K562 (cell line): ENCODE measurements at regions not wholly inside any gene's neighbourhood (a gene's known extent, or its start where the extent isn't known, plus 50 kb on each side); places are given as distances from the start of the nearest gene placed in this dataset.

Experiments
- ATAC-seq: fragments of 200-7000 bp; cut with Tn5 transposase; 3 replicates; pipeline ENCODE4 v1.9.1; 2020; ENCODE audit warnings: moderate library complexity
- BruUV-seq: library from RNA; stranded (reverse); fragments of 400-500 nt; replicated peaks from 2 replicates; lab custom pipeline; 2021; lab: Mats Ljungman, UMichigan
- CTCF ChIA-PET: fragments of 300-600 bp; formaldehyde crosslinking; extraction: SDS; loops from one replicate; lab custom pipeline; 2021; ENCODE audit warnings: low intra/inter-chr PET ratio; lab: Yijun Ruan, JAX
- POLR2A ChIA-PET: fragments of 300-600, 350-650 bp; sonication (Branson Sonifier 250); formaldehyde crosslinking; extraction: SDS; loops from one replicate; lab custom pipeline; 2021; ENCODE audit warnings: antibody characterized with exemption, inconsistent platforms; lab: Yijun Ruan, JAX
- DNase-seq, 4 experiments: peaks; one replicate each; pipeline versions ENCODE4 v3.0.0 to v3.0.0-alpha.2; 2011 to 2018; ENCODE audit warnings: low spot score in 3 of 4, mixed read lengths in 3 of 4; ENCODE audit errors: extremely low read depth in 1 of 4
- FAIRE-seq: peaks from 2 replicates; lab custom pipeline; 2011; peaks lifted over from hg19 to GRCh38; lab: Jason Lieb, UNC
- H2AFZ ChIP-seq: 2 replicates; pipeline ENCODE4 v1.6.0; 2011; ENCODE audit warnings: low read depth, low read length, control low read depth, inconsistent platforms
- H3K27ac ChIP-seq: fragments of 200-600 bp; 3 replicates; pipeline ENCODE4 v1.8.0; 2011; ENCODE audit warnings: low read depth, mild to moderate bottlenecking, control low read depth, inconsistent platforms, low read length, moderate library complexity, mixed read lengths; ENCODE audit errors: extremely low read depth
- H3K27me3 ChIP-seq, 2 experiments: fragments of 300-600 bp in 1 of 2; 2 replicates in 1 of 2; 3 replicates in 1 of 2; pipeline versions ENCODE4 v1.6.0 to v1.8.0; 2011; ENCODE audit warnings: inconsistent platforms in 2 of 2, low read length in 2 of 2, mild to moderate bottlenecking in 1 of 2, mixed read lengths in 1 of 2, moderate library complexity in 1 of 2; ENCODE audit not compliant: control insufficient read depth in 2 of 2, insufficient read depth in 2 of 2
- H3K36me3 ChIP-seq: fragments of 300-600 bp; 3 replicates; pipeline ENCODE4 v1.8.0; 2011; ENCODE audit warnings: mild to moderate bottlenecking, low read length, inconsistent platforms; ENCODE audit not compliant: control insufficient read depth, insufficient read depth
- H3K4me1 ChIP-seq, 2 experiments: fragments of 200-600 bp in 1 of 2; replicated peaks in 1 of 2; 2 replicates in 1 of 2; 3 replicates in 1 of 2; pipeline versions ENCODE4 v1.5.1 to v1.8.0; 2011; ENCODE audit warnings: inconsistent platforms in 2 of 2, low read length in 2 of 2, mild to moderate bottlenecking in 1 of 2, mixed read lengths in 1 of 2, moderate library complexity in 1 of 2; ENCODE audit not compliant: control insufficient read depth in 2 of 2, insufficient read depth in 2 of 2
- H3K4me2 ChIP-seq: 2 replicates; pipeline ENCODE4 v1.6.1; 2011; ENCODE audit warnings: low read length, control low read depth, inconsistent platforms, mixed read lengths; ENCODE audit not compliant: insufficient read depth
- H3K4me3 ChIP-seq: fragments of 200-600 bp; sonication (generic), shearing (Covaris generic); 2 replicates; pipeline ENCODE4 v1.5.1; 2016; ENCODE audit warnings: control low read depth, inconsistent platforms
- H3K79me2 ChIP-seq: fragments of 200-600 bp; 3 replicates; pipeline ENCODE4 v1.8.0; 2011; ENCODE audit warnings: low read length, inconsistent platforms; ENCODE audit not compliant: control insufficient read depth, insufficient read depth
- H3K9ac ChIP-seq, 2 experiments: 2 replicates each; pipeline versions ENCODE4 v1.6.0 to v1.6.1; 2011; ENCODE audit warnings: low read depth in 2 of 2, low read length in 2 of 2, control low read depth in 1 of 2, inconsistent platforms in 1 of 2, mild to moderate bottlenecking in 1 of 2, mixed read lengths in 1 of 2; ENCODE audit not compliant: insufficient read depth in 1 of 2
- H3K9me1 ChIP-seq: one replicate; pipeline ENCODE4 v1.6.0; 2011; ENCODE audit warnings: inconsistent platforms, mild to moderate bottlenecking, low read length, moderate library complexity; ENCODE audit not compliant: control insufficient read depth, insufficient read depth
- H3K9me3 ChIP-seq: replicated peaks from 2 replicates; pipeline ENCODE4 v1.5.1; 2011; ENCODE audit warnings: low read depth, low read length, inconsistent platforms; ENCODE audit not compliant: control insufficient read depth, insufficient read depth
- H4K20me1 ChIP-seq: replicated peaks from 2 replicates; pipeline ENCODE4 v1.6.1; 2011; ENCODE audit warnings: low read length, inconsistent platforms, mixed read lengths; ENCODE audit not compliant: control insufficient read depth, insufficient read depth
- BHLHE40 ChIP-seq: IDR thresholded peaks from 2 replicates; pipeline ENCODE4 v1.6.1; 2011; ENCODE audit warnings: low read length, improper control_type of control experiment
- CHD2 ChIP-seq: IDR thresholded peaks from 2 replicates; pipeline ENCODE4 v1.6.1; 2011; ENCODE audit warnings: low read depth, low read length
- GTF2B ChIP-seq: IDR thresholded peaks from 2 replicates; pipeline ENCODE4 v1.6.1; 2011; ENCODE audit not compliant: insufficient read length; ENCODE audit errors: extremely low read depth
- HDAC3 ChIP-seq: fragments of 450-650 bp; IDR thresholded peaks from 2 replicates; pipeline ENCODE4 v1.6.1; 2018; ENCODE audit warnings: borderline replicate concordance, mild to moderate bottlenecking, moderate library complexity; ENCODE audit not compliant: partially characterized antibody
- MLX ChIP-seq, 2 experiments: fragments of 450-650 bp in 1 of 2; sonication (generic) in 1 of 2; formaldehyde crosslinking; conservative IDR thresholded peaks; 2 replicates each; pipeline versions ENCODE4 v1.4.0 to v1.8.1; 2020 to 2022; ENCODE audit warnings: mild to moderate bottlenecking in 1 of 2, missing genetic modification reagents in 1 of 2
- MYC ChIP-seq, 2 experiments: fragments of 250-450 bp in 1 of 2; sonication (Bioruptor Pico) in 1 of 2; IDR thresholded peaks; 2 replicates each; pipeline versions ENCODE4 v1.5.1 to v1.6.1; 2012 to 2021; ENCODE audit warnings: low read depth in 2 of 2, borderline replicate concordance in 1 of 2, improper control_type of control experiment in 1 of 2, low read length in 1 of 2, mild to moderate bottlenecking in 1 of 2, moderate library complexity in 1 of 2
- NCOA6 ChIP-seq: fragments of 450-650 bp; IDR thresholded peaks from 2 replicates; pipeline ENCODE4 v1.6.1; 2017; ENCODE audit warnings: mild to moderate bottlenecking
- NFE2L1 ChIP-seq: fragments of 450-650 bp; IDR thresholded peaks from 2 replicates; pipeline ENCODE4 v1.6.1; 2016; ENCODE audit warnings: missing genetic modification characterization, low read depth, mild to moderate bottlenecking, missing compliant biosample characterization, moderate library complexity, borderline replicate concordance
- POLR3G ChIP-seq: IDR thresholded peaks from 2 replicates; pipeline ENCODE4 v1.6.1; 2011; ENCODE audit not compliant: insufficient read length, insufficient replicate concordance; ENCODE audit errors: extremely low read depth
- TCF7L2 ChIP-seq: fragments of 150-350 bp; IDR thresholded peaks from 2 replicates; pipeline ENCODE4 v1.6.1; 2016; ENCODE audit warnings: low read depth, mild to moderate bottlenecking, low read length, moderate library complexity
- THRAP3 ChIP-seq: fragments of 450-650 bp; IDR thresholded peaks from 2 replicates; pipeline ENCODE4 v1.6.1; 2016; ENCODE audit warnings: mild to moderate bottlenecking, inconsistent platforms, borderline replicate concordance
- ZFP36 ChIP-seq: fragments of 150-350 bp; IDR thresholded peaks from 2 replicates; pipeline ENCODE4 v1.6.1; 2018; ENCODE audit warnings: low read length, low read depth; ENCODE audit not compliant: partially characterized antibody
- ZNF395 ChIP-seq: fragments of 200-800 bp; sonication (Bioruptor generic); IDR thresholded peaks from 2 replicates; pipeline ENCODE4 v1.6.1; 2017; ENCODE audit warnings: missing genetic modification characterization, missing compliant biosample characterization
- WGBS: fragments of 100-300 bp; shearing (Covaris generic); methylation state at CpG from one replicate; pipeline ENCODE4 v1.1.6; 2016; ENCODE audit warnings: low coverage, mixed read lengths; ENCODE audit not compliant: insufficient coverage; ENCODE audit errors: missing lambda C conversion rate; 5-methylcytosine and 5-hydroxymethylcytosine counted together
- in situ Hi-C: fragments of 300-500 bp; cut with MboI; formaldehyde crosslinking; loops from 4 replicates; pipeline ENCODE4 v1.15.0; 2018; ENCODE audit warnings: inconsistent platforms, mixed read lengths
- intact Hi-C: fragments of 100-400 bp; cut with micrococcal nuclease; formaldehyde crosslinking; loops from 2 replicates; pipeline ENCODE4 v1.14.2; 2022

GRCh38 chr13:104024416-104025170 lies 958.4 kb upstream of the SLC10A2 start:
- Histone ChIP-seq H3K27me3 (no peaks in the 10 kb centered on the region), H3K36me3 (no peaks in the 10 kb centered on the region), H3K4me1 (no peaks in the 10 kb centered on the region), H2AFZ (no peak overlapping the region), H4K20me1 (no peaks in the 10 kb centered on the region), H3K79me2 (no peaks in the 10 kb centered on the region), H3K9me3 (no peaks in the 10 kb centered on the region), H3K4me2 (no peak overlapping the region), H3K27ac (no peak overlapping the region), H3K9ac (no peak overlapping the region), H3K9me1 (no peaks in the 10 kb centered on the region), H3K4me3 (no peak overlapping the region)
- no peak for ATAC-seq
- 0% methylated on average over 4 of the region's 4 CpGs for WGBS
- no TSS peak for BruUV-seq
- intact Hi-C loops, result no loop called here
- FAIRE-seq, result no peak
- in situ Hi-C loops, result no loop called here
- DNase-seq, result no peak
- CTCF ChIA-PET, result no interaction called here
- POLR2A ChIA-PET, result no interaction called here
- no peak for TF ChIP-seq CHD2
- no peak for TF ChIP-seq BHLHE40
- no peak for TF ChIP-seq POLR3G
- TF ChIP-seq MLX (CRISPR knock-in tag; conservative IDR thresholded peaks at IDR 0.05), result no peak
- TF ChIP-seq HDAC3, result no peak
- no peak for TF ChIP-seq THRAP3
- no peak for TF ChIP-seq GTF2B
- TF ChIP-seq ZFP36, result no peak
- TF ChIP-seq NFE2L1 (tag), result no peak
- no peak for TF ChIP-seq MYC (IDR thresholded peaks at IDR 0.05; ENCODE audit: low read depth, low read length)
- TF ChIP-seq MYC (CRISPR knock-in tag; IDR thresholded peaks at IDR 0.05; ENCODE audit: borderline replicate concordance, low read depth), result no peak
- no peak for TF ChIP-seq TCF7L2
- TF ChIP-seq NCOA6, result no peak
- no peak for TF ChIP-seq ZNF395 (CRISPR knock-in tag)
